HepG2 (cell line): ENCODE measurements at regions not wholly inside any gene's neighbourhood (a gene's known extent, or its start where the extent isn't known, plus 50 kb on each side); places are given as distances from the start of the nearest gene placed in this dataset.

ENCODE experiments used
- ATAC-seq: fragments of 200-7000 bp; cut with Tn5 transposase; 3 replicates; pipeline ENCODE4 v1.9.1; 2020; ENCODE audit warnings: mild to moderate bottlenecking, moderate library complexity
- BruUV-seq: library from RNA; stranded (reverse); fragments of 400-500 nt; replicated peaks from 2 replicates; lab custom pipeline; 2021; lab: Mats Ljungman, UMichigan
- CTCF ChIA-PET: fragments of 300-600 bp; formaldehyde crosslinking; extraction: SDS; loops from one replicate; lab custom pipeline; 2021; ENCODE audit warnings: low total read pairs, inconsistent platforms, low intra/inter-chr PET ratio; lab: Yijun Ruan, JAX
- POLR2A ChIA-PET: fragments of 350-600 bp; sonication (Branson Sonifier 250); formaldehyde crosslinking; loops from one replicate; lab custom pipeline; 2020; ENCODE audit warnings: antibody characterized with exemption, inconsistent platforms; lab: Yijun Ruan, JAX
- DNase-seq: peaks from one replicate; pipeline ENCODE4 v3.0.0-alpha.2; 2015; ENCODE audit warnings: low spot score
- FAIRE-seq: peaks from 3 replicates; lab custom pipeline; 2011; peaks lifted over from hg19 to GRCh38; lab: Jason Lieb, UNC
- H2AFZ ChIP-seq: one replicate; pipeline ENCODE4 v1.6.1; 2011; ENCODE audit warnings: low read length, inconsistent platforms
- H3K27ac ChIP-seq: fragments of 300-600 bp; 3 replicates; pipeline ENCODE4 v1.8.0; 2011; ENCODE audit warnings: mixed run types, mild to moderate bottlenecking, mixed read lengths, low read length, inconsistent platforms; ENCODE audit not compliant: insufficient read depth; ENCODE audit errors: extremely low read length
- H3K27me3 ChIP-seq, 2 experiments: fragments of 200-600 bp in 1 of 2; 2 replicates in 1 of 2; 3 replicates in 1 of 2; pipeline versions ENCODE4 v1.6.0 to v1.8.0; 2011; ENCODE audit warnings: low read length in 2 of 2, mild to moderate bottlenecking in 2 of 2, moderate library complexity in 2 of 2, inconsistent platforms in 1 of 2; ENCODE audit not compliant: insufficient read depth in 2 of 2, control insufficient read depth in 1 of 2
- H3K36me3 ChIP-seq, 2 experiments: fragments of 200-600 bp in 1 of 2; replicated peaks in 1 of 2; 2 replicates in 1 of 2; 3 replicates in 1 of 2; pipeline versions ENCODE4 v1.5.1 to v1.8.0; 2011; ENCODE audit warnings: low read length in 2 of 2, inconsistent platforms in 1 of 2; ENCODE audit not compliant: insufficient read depth in 2 of 2, control insufficient read depth in 1 of 2
- H3K4me1 ChIP-seq: 2 replicates; pipeline ENCODE4 v1.5.1; 2012; ENCODE audit warnings: low read length, inconsistent platforms; ENCODE audit not compliant: insufficient read depth
- H3K4me2 ChIP-seq: 2 replicates; pipeline ENCODE4 v1.6.0; 2011; ENCODE audit warnings: low read depth, low read length, inconsistent platforms
- H3K4me3 ChIP-seq, 3 experiments: fragments of 200-600 bp in 1 of 3; sonication (generic), shearing (Covaris generic) in 1 of 3; replicated peaks in 1 of 3; 2 replicates each; pipeline ENCODE4 v1.5.1; 2011 to 2016; ENCODE audit warnings: low read length in 3 of 3, inconsistent platforms in 2 of 3, low read depth in 2 of 3, mild to moderate bottlenecking in 2 of 3, control low read depth in 1 of 3, mixed read lengths in 1 of 3; ENCODE audit not compliant: insufficient read depth in 1 of 3
- H3K79me2 ChIP-seq: one replicate; pipeline ENCODE4 v1.6.1; 2011; ENCODE audit warnings: low read length, inconsistent platforms; ENCODE audit not compliant: insufficient read depth
- H3K9ac ChIP-seq: 2 replicates; pipeline ENCODE4 v1.6.0; 2011; ENCODE audit warnings: mild to moderate bottlenecking, low read depth, low read length, inconsistent platforms; ENCODE audit not compliant: insufficient read depth
- H3K9me3 ChIP-seq: 2 replicates; pipeline ENCODE4 v1.5.1; 2012; ENCODE audit warnings: mild to moderate bottlenecking, low read length
- H4K20me1 ChIP-seq: 2 replicates; pipeline ENCODE4 v1.6.0; 2011; ENCODE audit warnings: inconsistent platforms, mild to moderate bottlenecking, low read length, moderate library complexity; ENCODE audit not compliant: insufficient read depth
- ATF5 ChIP-seq: sonication (generic); formaldehyde crosslinking; IDR thresholded peaks from 2 replicates; pipeline ENCODE4 v1.4.0; 2020; ENCODE audit warnings: mild to moderate bottlenecking, low read depth, missing genetic modification reagents
- BORCS8-MEF2B ChIP-seq: sonication (generic); formaldehyde crosslinking; IDR thresholded peaks from 2 replicates; pipeline ENCODE4 v1.8.0; 2022; ENCODE audit warnings: mild to moderate bottlenecking, missing genetic modification reagents
- CENPT ChIP-seq: sonication (generic); formaldehyde crosslinking; IDR thresholded peaks from 2 replicates; pipeline ENCODE4 v1.8.0; 2022; ENCODE audit warnings: low read depth, mild to moderate bottlenecking, moderate library complexity, missing genetic modification reagents
- ETV6 ChIP-seq: sonication (generic); formaldehyde crosslinking; conservative IDR thresholded peaks from 2 replicates; pipeline ENCODE4 v1.4.0; 2020; ENCODE audit warnings: missing genetic modification reagents
- GABPA ChIP-seq, 2 experiments: IDR thresholded peaks; 2 replicates each; pipeline ENCODE4 v1.6.1; 2011 to 2016; ENCODE audit warnings: low read depth in 2 of 2, low read length in 1 of 2, missing biosample characterization in 1 of 2, missing genetic modification characterization in 1 of 2
- HNF4G ChIP-seq, 2 experiments: sonication (generic) in 1 of 2; formaldehyde crosslinking in 1 of 2; IDR thresholded peaks; 2 replicates each; pipeline versions ENCODE4 v1.4.0 to v1.6.1; 2011 to 2020; ENCODE audit warnings: borderline replicate concordance in 2 of 2, low read depth in 2 of 2, mild to moderate bottlenecking in 2 of 2, low read length in 1 of 2, missing genetic modification reagents in 1 of 2, moderate library complexity in 1 of 2
- HNRNPLL ChIP-seq: fragments of 200-400 bp; formaldehyde crosslinking; IDR thresholded peaks from 2 replicates; pipeline ENCODE4 v1.6.1; 2017; ENCODE audit warnings: mild to moderate bottlenecking, low read depth, low read length; ENCODE audit not compliant: poor library complexity, severe bottlenecking
- HOXA5 ChIP-seq: sonication (generic); formaldehyde crosslinking; IDR thresholded peaks from 2 replicates; pipeline ENCODE4 v1.4.0; 2020; ENCODE audit warnings: missing genetic modification reagents
- MZF1 ChIP-seq: sonication (generic); formaldehyde crosslinking; IDR thresholded peaks from 2 replicates; pipeline ENCODE4 v1.8.1; 2023; ENCODE audit warnings: mild to moderate bottlenecking, missing genetic modification reagents, borderline replicate concordance
- RFXAP ChIP-seq: sonication (generic); formaldehyde crosslinking; IDR thresholded peaks from 2 replicates; pipeline ENCODE4 v1.4.0; 2020; ENCODE audit warnings: missing genetic modification reagents, borderline replicate concordance
- TRIM24 ChIP-seq: sonication (generic); formaldehyde crosslinking; IDR thresholded peaks from 2 replicates; pipeline ENCODE4 v1.8.0; 2022; ENCODE audit warnings: mild to moderate bottlenecking, missing genetic modification reagents
- ZNF777 ChIP-seq: sonication (generic); formaldehyde crosslinking; IDR thresholded peaks from 2 replicates; pipeline ENCODE4 v1.4.0; 2020; ENCODE audit warnings: missing genetic modification reagents
- ZNF879 ChIP-seq: sonication (generic); formaldehyde crosslinking; IDR thresholded peaks from 2 replicates; pipeline ENCODE4 v1.8.1; 2023; ENCODE audit warnings: missing genetic modification reagents
- ZSCAN25 ChIP-seq: sonication (generic); formaldehyde crosslinking; IDR thresholded peaks from 2 replicates; pipeline ENCODE4 v1.8.0; 2022; ENCODE audit warnings: mild to moderate bottlenecking, missing genetic modification reagents
- WGBS: methylation state at CpG from one replicate; pipeline ENCODE4 v1.1.6; 2017; ENCODE audit warnings: low lambda C conversion rate; 5-methylcytosine and 5-hydroxymethylcytosine counted together
- in situ Hi-C: cut with HindIII; loops from 2 replicates; pipeline ENCODE4 v1.10.0; 2017; ENCODE audit warnings: low pct_unique_long_range_greater_than_20kb; ENCODE audit not compliant: extremely low pct_ligation_motif_present
- intact Hi-C: fragments of 100-400 bp; cut with micrococcal nuclease; formaldehyde crosslinking; loops from one replicate; pipeline ENCODE4 v1.10.0; 2022; ENCODE audit not compliant: unreplicated experiment
- TF ChIP-seq, protein P1 (sequence below): sonication (generic); formaldehyde crosslinking; IDR thresholded peaks from 2 replicates; pipeline ENCODE4 v1.4.0; 2020; ENCODE audit warnings: missing genetic modification reagents
- TF ChIP-seq, protein P2 (sequence below): sonication (generic); formaldehyde crosslinking; IDR thresholded peaks from 2 replicates; pipeline ENCODE4 v1.5.0; 2020; ENCODE audit warnings: missing genetic modification reagents, mild to moderate bottlenecking, borderline replicate concordance
- TF ChIP-seq, protein P3 (sequence below): IDR thresholded peaks from 2 replicates; pipeline ENCODE4 v1.6.1; 2016; ENCODE audit warnings: mild to moderate bottlenecking

DNA sequence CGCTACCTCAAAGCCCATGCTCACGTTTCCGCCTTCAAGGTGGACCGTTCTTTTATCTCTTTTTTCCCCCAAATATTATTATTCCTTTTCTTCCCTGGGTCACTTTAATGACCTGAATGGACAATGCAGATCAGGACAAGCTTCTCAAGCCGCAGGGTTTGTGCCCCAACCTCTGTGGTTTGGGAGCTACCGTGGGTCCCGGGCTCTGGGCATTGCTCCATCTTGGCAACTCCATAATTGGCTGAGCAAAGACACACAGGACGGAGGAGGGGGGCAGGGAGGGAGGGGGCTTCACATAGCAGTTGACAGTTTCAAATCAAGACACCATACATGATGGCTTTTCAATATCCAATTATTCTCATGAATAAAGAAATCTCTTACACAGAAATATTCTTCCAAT, 308.1 kb upstream of the FZD8 start (continued):
- no peak for TF ChIP-seq ATF5 (CRISPR knock-in tag)

- H3K79me2 ChIP-seq, result no peaks in the 10 kb centered on the region
- in situ Hi-C loops, result no loop called here
- ATAC-seq (no peak), FAIRE-seq (no peak), DNase-seq (no peak)
- no peaks in the 10 kb centered on the region; a peak in 1 of 5 replicates for H3K27me3 ChIP-seq
- no peaks in the 10 kb centered on the region for H3K4me1 ChIP-seq
- no peaks in the 10 kb centered on the region for H4K20me1 ChIP-seq
- TF ChIP-seq ZNF777 (CRISPR knock-in tag) (no peak), GABPA (IDR thresholded peaks at IDR 0.05; ENCODE audit: low read depth, low read length) (no peak), GABPA (CRISPR knock-in tag; IDR thresholded peaks at IDR 0.05; ENCODE audit: low read depth) (no peak), MZF1 (CRISPR knock-in tag) (no peak), ZNF879 (CRISPR knock-in tag) (no peak), HOXA5 (CRISPR knock-in tag) (no peak), HNF4G (IDR thresholded peaks at IDR 0.05; ENCODE audit: borderline replicate concordance, low read depth, low read length) (no peak), HNF4G (CRISPR knock-in tag; IDR thresholded peaks at IDR 0.05; ENCODE audit: borderline replicate concordance, low read depth) (no peak), CENPT (CRISPR knock-in tag) (no peak), ETV6 (CRISPR knock-in tag) (no peak), RFXAP (CRISPR knock-in tag) (no peak), TRIM24 (CRISPR knock-in tag) (no peak), BORCS8-MEF2B (CRISPR knock-in tag) (no peak), ZSCAN25 (CRISPR knock-in tag) (no peak), HNRNPLL (no peak)
- TF ChIP-seq, protein P1, sequence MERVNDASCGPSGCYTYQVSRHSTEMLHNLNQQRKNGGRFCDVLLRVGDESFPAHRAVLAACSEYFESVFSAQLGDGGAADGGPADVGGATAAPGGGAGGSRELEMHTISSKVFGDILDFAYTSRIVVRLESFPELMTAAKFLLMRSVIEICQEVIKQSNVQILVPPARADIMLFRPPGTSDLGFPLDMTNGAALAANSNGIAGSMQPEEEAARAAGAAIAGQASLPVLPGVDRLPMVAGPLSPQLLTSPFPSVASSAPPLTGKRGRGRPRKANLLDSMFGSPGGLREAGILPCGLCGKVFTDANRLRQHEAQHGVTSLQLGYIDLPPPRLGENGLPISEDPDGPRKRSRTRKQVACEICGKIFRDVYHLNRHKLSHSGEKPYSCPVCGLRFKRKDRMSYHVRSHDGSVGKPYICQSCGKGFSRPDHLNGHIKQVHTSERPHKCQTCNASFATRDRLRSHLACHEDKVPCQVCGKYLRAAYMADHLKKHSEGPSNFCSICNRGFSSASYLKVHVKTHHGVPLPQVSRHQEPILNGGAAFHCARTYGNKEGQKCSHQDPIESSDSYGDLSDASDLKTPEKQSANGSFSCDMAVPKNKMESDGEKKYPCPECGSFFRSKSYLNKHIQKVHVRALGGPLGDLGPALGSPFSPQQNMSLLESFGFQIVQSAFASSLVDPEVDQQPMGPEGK (CRISPR knock-in tag), result no peak
- TF ChIP-seq, protein P2, sequence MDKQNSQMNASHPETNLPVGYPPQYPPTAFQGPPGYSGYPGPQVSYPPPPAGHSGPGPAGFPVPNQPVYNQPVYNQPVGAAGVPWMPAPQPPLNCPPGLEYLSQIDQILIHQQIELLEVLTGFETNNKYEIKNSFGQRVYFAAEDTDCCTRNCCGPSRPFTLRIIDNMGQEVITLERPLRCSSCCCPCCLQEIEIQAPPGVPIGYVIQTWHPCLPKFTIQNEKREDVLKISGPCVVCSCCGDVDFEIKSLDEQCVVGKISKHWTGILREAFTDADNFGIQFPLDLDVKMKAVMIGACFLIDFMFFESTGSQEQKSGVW, result no peak
- TF ChIP-seq, protein P3, sequence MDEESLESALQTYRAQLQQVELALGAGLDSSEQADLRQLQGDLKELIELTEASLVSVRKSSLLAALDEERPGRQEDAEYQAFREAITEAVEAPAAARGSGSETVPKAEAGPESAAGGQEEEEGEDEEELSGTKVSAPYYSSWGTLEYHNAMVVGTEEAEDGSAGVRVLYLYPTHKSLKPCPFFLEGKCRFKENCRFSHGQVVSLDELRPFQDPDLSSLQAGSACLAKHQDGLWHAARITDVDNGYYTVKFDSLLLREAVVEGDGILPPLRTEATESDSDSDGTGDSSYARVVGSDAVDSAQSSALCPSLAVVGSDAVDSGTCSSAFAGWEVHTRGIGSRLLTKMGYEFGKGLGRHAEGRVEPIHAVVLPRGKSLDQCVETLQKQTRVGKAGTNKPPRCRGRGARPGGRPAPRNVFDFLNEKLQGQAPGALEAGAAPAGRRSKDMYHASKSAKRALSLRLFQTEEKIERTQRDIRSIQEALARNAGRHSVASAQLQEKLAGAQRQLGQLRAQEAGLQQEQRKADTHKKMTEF, result no peak
- no peaks in the 10 kb centered on the region for H3K9me3 ChIP-seq
- H3K4me3 ChIP-seq, result no peak overlapping the region
- no peak overlapping the region for H3K4me2 ChIP-seq
- no peak overlapping the region for H2AFZ ChIP-seq
- WGBS, result 45% methylated on average over 5 of the region's 5 CpGs
- no TSS peak for BruUV-seq
- H3K27ac ChIP-seq, result no peak overlapping the region
- no peaks in the 10 kb centered on the region for H3K36me3 ChIP-seq
- CTCF ChIA-PET, result no interaction called here
- H3K9ac ChIP-seq, result no peak overlapping the region
- intact Hi-C loops, result no loop called here
- POLR2A ChIA-PET, result no interaction called here
Observed at GRCh38 chr10:35949811-35950211, 307.7 kb upstream of the FZD8 start.
